ENCODE measurements at regions not wholly inside any gene's neighbourhood (a gene's known extent, or its start where the extent isn't known, plus 50 kb on each side); places are given as distances from the start of the nearest gene placed in this dataset.

DNA sequence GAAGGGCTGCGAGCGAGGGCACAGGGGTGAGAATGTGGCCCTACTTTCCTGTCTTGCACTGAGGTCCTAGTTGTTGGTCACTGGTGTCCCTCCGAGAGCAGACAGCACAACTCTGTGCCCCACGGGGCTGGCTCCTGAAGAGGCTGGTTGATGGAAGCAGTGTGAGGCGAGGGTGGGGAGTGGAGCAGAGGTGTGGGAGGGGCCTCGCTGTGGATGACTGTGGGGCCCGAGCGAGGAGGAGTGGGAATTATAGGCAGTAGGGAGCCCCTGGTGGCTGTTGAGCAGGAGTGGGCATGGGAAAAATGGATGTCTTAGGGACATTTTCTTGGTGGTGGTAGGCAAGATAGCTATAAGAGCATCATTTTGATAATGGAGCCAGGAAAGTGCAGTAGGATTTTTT lies 660.5 kb upstream of the HS6ST1 start:
- TF ChIP-seq, protein P1, sequence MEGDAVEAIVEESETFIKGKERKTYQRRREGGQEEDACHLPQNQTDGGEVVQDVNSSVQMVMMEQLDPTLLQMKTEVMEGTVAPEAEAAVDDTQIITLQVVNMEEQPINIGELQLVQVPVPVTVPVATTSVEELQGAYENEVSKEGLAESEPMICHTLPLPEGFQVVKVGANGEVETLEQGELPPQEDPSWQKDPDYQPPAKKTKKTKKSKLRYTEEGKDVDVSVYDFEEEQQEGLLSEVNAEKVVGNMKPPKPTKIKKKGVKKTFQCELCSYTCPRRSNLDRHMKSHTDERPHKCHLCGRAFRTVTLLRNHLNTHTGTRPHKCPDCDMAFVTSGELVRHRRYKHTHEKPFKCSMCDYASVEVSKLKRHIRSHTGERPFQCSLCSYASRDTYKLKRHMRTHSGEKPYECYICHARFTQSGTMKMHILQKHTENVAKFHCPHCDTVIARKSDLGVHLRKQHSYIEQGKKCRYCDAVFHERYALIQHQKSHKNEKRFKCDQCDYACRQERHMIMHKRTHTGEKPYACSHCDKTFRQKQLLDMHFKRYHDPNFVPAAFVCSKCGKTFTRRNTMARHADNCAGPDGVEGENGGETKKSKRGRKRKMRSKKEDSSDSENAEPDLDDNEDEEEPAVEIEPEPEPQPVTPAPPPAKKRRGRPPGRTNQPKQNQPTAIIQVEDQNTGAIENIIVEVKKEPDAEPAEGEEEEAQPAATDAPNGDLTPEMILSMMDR (IDR thresholded peaks at IDR 0.05; ENCODE audit: insufficient read depth, low read length), result no peak
- no peak for TF ChIP-seq POLR2AphosphoS5 (IDR thresholded peaks at IDR 0.05; ENCODE audit: low read depth)
- no peak for TF ChIP-seq GABPA (IDR thresholded peaks at IDR 0.05; ENCODE audit: low read depth)

All from HL-60 (cell line).